MCF 10A (cell line): ENCODE measurements at regions not wholly inside any gene's neighbourhood (a gene's known extent, or its start where the extent isn't known, plus 50 kb on each side); places are given as distances from the start of the nearest gene placed in this dataset.

Experiments
- BruUV-seq: library from RNA; stranded (reverse); fragments of 400-500 nt; replicated peaks from 2 replicates; lab custom pipeline; 2021; lab: Mats Ljungman, UMichigan
- CTCF ChIA-PET: fragments of 300-600 bp; sonication (Branson Sonifier 250); formaldehyde crosslinking; extraction: SDS; loops from one replicate; lab custom pipeline; 2021; ENCODE audit warnings: antibody characterized with exemption, inconsistent platforms; lab: Yijun Ruan, JAX
- POLR2A ChIA-PET: fragments of 300-600, 350-650 bp; sonication (Branson Sonifier 250); formaldehyde crosslinking; extraction: SDS; loops from one replicate; lab custom pipeline; 2020; ENCODE audit warnings: antibody characterized with exemption, inconsistent platforms; lab: Yijun Ruan, JAX
- DNase-seq: peaks from one replicate; pipeline ENCODE4 v3.0.0-alpha.2; 2018; ENCODE audit not compliant: unreplicated experiment
- H3K27ac Mint-ChIP-seq: one replicate; pipeline ENCODE4 v1.8.0; 2022; ENCODE audit warnings: mild to moderate bottlenecking, low read depth, mixed read lengths; ENCODE audit not compliant: unreplicated experiment
- H3K27me3 Mint-ChIP-seq: one replicate; pipeline ENCODE4 v1.8.0; 2022; ENCODE audit warnings: mixed read lengths; ENCODE audit not compliant: insufficient read depth, unreplicated experiment
- H3K36me3 Mint-ChIP-seq: one replicate; pipeline ENCODE4 v1.8.0; 2022; ENCODE audit warnings: mild to moderate bottlenecking, moderate library complexity, mixed read lengths; ENCODE audit not compliant: insufficient read depth, unreplicated experiment
- H3K4me1 Mint-ChIP-seq: one replicate; pipeline ENCODE4 v1.8.0; 2022; ENCODE audit warnings: mixed read lengths; ENCODE audit not compliant: insufficient read depth, unreplicated experiment
- H3K4me3 Mint-ChIP-seq: one replicate; pipeline ENCODE4 v1.8.0; 2022; ENCODE audit warnings: mild to moderate bottlenecking, moderate library complexity, mixed read lengths; ENCODE audit not compliant: unreplicated experiment
- H3K9me3 Mint-ChIP-seq: one replicate; pipeline ENCODE4 v1.8.0; 2022; ENCODE audit warnings: mixed read lengths; ENCODE audit not compliant: unreplicated experiment
- CTCF ChIP-seq: fragments of 200-600 bp; IDR thresholded peaks from one replicate; pipeline ENCODE4 v1.8.0; 2022; ENCODE audit warnings: antibody characterized with exemption, mild to moderate bottlenecking; ENCODE audit not compliant: unreplicated experiment
- intact Hi-C: fragments of 100-400 bp; cut with micrococcal nuclease; formaldehyde crosslinking; loops from 2 replicates; pipeline ENCODE4 v1.14.1; 2022

- no peaks in the 10 kb centered on the region for H3K27me3 Mint-ChIP-seq
- POLR2A ChIA-PET, result no interaction called here
- H3K4me3 Mint-ChIP-seq, result no peak overlapping the region
- no TSS peak for BruUV-seq
- DNase-seq, result no peak
- H3K9me3 Mint-ChIP-seq, result peaks cover 2% of the 10 kb centered on the region
- TF ChIP-seq CTCF, result no peak
- CTCF ChIA-PET, result interaction anchor here (0.6 kb wide), 1 partner anchor 929 kb away, joined by 3 read pairs; no protein-coding TSS in a partner anchor
- H3K4me1 Mint-ChIP-seq, result no peaks in the 10 kb centered on the region
- intact Hi-C loops, result no loop called here
- H3K27ac Mint-ChIP-seq, result no peak overlapping the region
- no peaks in the 10 kb centered on the region for H3K36me3 Mint-ChIP-seq
Measured at GRCh38 chr4:188819233-188819632, 680.0 kb downstream of the TRIML1 start.

- Mint-ChIP-seq H3K27me3 (no peaks in the 10 kb centered on the region), H3K27ac (no peak overlapping the region), H3K36me3 (no peaks in the 10 kb centered on the region), H3K4me3 (no peak overlapping the region), H3K9me3 (no peaks in the 10 kb centered on the region), H3K4me1 (no peaks in the 10 kb centered on the region)
- POLR2A ChIA-PET, result no interaction called here
- intact Hi-C loops, result no loop called here
- DNase-seq, result no peak
- TF ChIP-seq CTCF, result no peak
- CTCF ChIA-PET, result no interaction called here
- BruUV-seq, result no TSS peak
Measured at GRCh38 chr4:188821500-188821899, 682.3 kb downstream of the TRIML1 start.

- peak; percentile 45 for DNase-seq
- ChIA-PET CTCF (interaction anchor here (0.7 kb wide), 1 partner anchor 41 kb away, joined by 3 read pairs; no protein-coding TSS in a partner anchor), POLR2A (no interaction called here)
- Mint-ChIP-seq H3K27me3 (no peaks in the 10 kb centered on the region), H3K9me3 (no peaks in the 10 kb centered on the region), H3K4me1 (no peaks in the 10 kb centered on the region), H3K36me3 (no peaks in the 10 kb centered on the region), H3K4me3 (no peak overlapping the region), H3K27ac (no peak overlapping the region)
- no peak for TF ChIP-seq CTCF
- no TSS peak for BruUV-seq
- intact Hi-C loops, result no loop called here
Measured at GRCh38 chr4:188822698-188823097, 683.5 kb downstream of the TRIML1 start.

GRCh38 chr4:188824553-188824952 lies 685.3 kb downstream of the TRIML1 start:
- DNase-seq, result no peak
- H3K9me3 Mint-ChIP-seq, result no peaks in the 10 kb centered on the region
- H3K36me3 Mint-ChIP-seq, result no peaks in the 10 kb centered on the region
- TF ChIP-seq CTCF, result no peak
- H3K27ac Mint-ChIP-seq, result no peak overlapping the region
- POLR2A ChIA-PET, result no interaction called here
- BruUV-seq, result no TSS peak
- H3K4me3 Mint-ChIP-seq, result no peak overlapping the region
- intact Hi-C loops, result no loop called here
- no peaks in the 10 kb centered on the region for H3K4me1 Mint-ChIP-seq
- CTCF ChIA-PET, result no interaction called here
- H3K27me3 Mint-ChIP-seq, result no peaks in the 10 kb centered on the region
